Vagina (tissue), 2 donors: ENCODE measurements at regions not wholly inside any gene's neighbourhood (a gene's known extent, or its start where the extent isn't known, plus 50 kb on each side); places are given as distances from the start of the nearest gene placed in this dataset.

ENCODE experiments used
- POLR2A ChIP-seq, 2 donors: fragments of 450-650 bp; IDR thresholded peaks; one replicate each; pipeline ENCODE4 v1.6.1; 2017; ENCODE audit warnings: antibody characterized with exemption in 2 of 2, mild to moderate bottlenecking in 2 of 2, moderate library complexity in 2 of 2
- POLR2AphosphoS5 ChIP-seq, 2 donors: sonication (generic); formaldehyde crosslinking; IDR thresholded peaks; one replicate each; pipeline ENCODE4 v1.9.0; 2017; ENCODE audit warnings: antibody characterized with exemption in 2 of 2, mild to moderate bottlenecking in 2 of 2, low read depth in 1 of 2; ENCODE audit not compliant: insufficient read depth in 1 of 2
- TF ChIP-seq, protein P1 (sequence below), 3 experiments: fragments of 450-650 bp in 2 of 3; fragments of 200-600 bp in 1 of 3; sonication (generic) in 1 of 3; IDR thresholded peaks; one replicate each; pipeline ENCODE4 v1.5.1; 2017 to 2019; ENCODE audit warnings: antibody characterized with exemption in 3 of 3, mild to moderate bottlenecking in 2 of 3, moderate library complexity in 2 of 3

DNA sequence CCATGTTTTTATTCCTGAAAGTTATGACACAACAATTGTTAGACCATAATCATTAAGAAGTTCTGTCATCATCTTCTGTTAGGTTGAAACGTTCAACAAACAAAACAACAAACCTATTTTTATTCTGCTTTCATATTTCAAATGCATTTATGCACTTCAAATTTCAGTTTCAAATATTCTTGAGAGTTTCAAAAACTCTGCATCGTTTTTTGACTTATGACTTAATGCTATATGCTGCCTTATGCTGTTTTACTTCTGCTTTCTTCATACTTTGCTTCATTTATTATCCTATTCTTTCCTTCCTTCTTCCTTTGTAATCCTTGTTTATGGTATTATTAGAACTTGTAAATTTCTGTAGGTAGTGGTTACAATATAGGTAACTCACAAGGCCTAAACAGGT is 95.0 kb downstream of the PCSK1 start:
- TF ChIP-seq POLR2AphosphoS5 (IDR thresholded peaks at IDR 0.05; ENCODE audit: insufficient read depth in 1 of 2, low read depth in 1 of 2), result no peak
- TF ChIP-seq, protein P1, sequence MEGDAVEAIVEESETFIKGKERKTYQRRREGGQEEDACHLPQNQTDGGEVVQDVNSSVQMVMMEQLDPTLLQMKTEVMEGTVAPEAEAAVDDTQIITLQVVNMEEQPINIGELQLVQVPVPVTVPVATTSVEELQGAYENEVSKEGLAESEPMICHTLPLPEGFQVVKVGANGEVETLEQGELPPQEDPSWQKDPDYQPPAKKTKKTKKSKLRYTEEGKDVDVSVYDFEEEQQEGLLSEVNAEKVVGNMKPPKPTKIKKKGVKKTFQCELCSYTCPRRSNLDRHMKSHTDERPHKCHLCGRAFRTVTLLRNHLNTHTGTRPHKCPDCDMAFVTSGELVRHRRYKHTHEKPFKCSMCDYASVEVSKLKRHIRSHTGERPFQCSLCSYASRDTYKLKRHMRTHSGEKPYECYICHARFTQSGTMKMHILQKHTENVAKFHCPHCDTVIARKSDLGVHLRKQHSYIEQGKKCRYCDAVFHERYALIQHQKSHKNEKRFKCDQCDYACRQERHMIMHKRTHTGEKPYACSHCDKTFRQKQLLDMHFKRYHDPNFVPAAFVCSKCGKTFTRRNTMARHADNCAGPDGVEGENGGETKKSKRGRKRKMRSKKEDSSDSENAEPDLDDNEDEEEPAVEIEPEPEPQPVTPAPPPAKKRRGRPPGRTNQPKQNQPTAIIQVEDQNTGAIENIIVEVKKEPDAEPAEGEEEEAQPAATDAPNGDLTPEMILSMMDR (IDR thresholded peaks at IDR 0.05), result no peak
- TF ChIP-seq POLR2A (IDR thresholded peaks at IDR 0.05), result no peak
